Lung (tissue), 11 donors: ENCODE measurements at regions not wholly inside any gene's neighbourhood (a gene's known extent, or its start where the extent isn't known, plus 50 kb on each side); places are given as distances from the start of the nearest gene placed in this dataset.
A peak's percentile ranks its signal among the peaks of the same experiment; 100 is the strongest.

Experiments
- ATAC-seq: fragments of 200-7000 bp; cut with Tn5 transposase; one replicate; pipeline ENCODE4 v1.9.1; 2020; ENCODE audit warnings: moderate number of reproducible peaks; ENCODE audit not compliant: insufficient read depth, low FRiP score
- DNase-seq, 3 donors: peaks; one replicate each; pipeline ENCODE4 v3.0.0-alpha.2; 2013 to 2017
- H3K27ac ChIP-seq, 2 donors: one replicate each; pipeline ENCODE4 v1.5.1; 2013; ENCODE audit warnings: mild to moderate bottlenecking in 2 of 2, moderate library complexity in 2 of 2, control low read depth in 1 of 2, inconsistent platforms in 1 of 2, low read depth in 1 of 2, low read length in 1 of 2
- H3K27me3 ChIP-seq, 3 donors: one replicate each; pipeline ENCODE4 v1.5.1; 2013; ENCODE audit warnings: low read length in 2 of 3; ENCODE audit not compliant: control insufficient read depth in 3 of 3, insufficient read depth in 3 of 3
- H3K36me3 ChIP-seq, 4 donors: one replicate each; pipeline ENCODE4 v1.5.1; 2013; ENCODE audit warnings: low read length in 4 of 4, mild to moderate bottlenecking in 1 of 4, moderate library complexity in 1 of 4; ENCODE audit not compliant: control insufficient read depth in 4 of 4, insufficient read depth in 4 of 4
- H3K4me1 ChIP-seq, 5 donors: one replicate each; pipeline ENCODE4 v1.5.1; 2013; ENCODE audit warnings: low read length in 5 of 5, mild to moderate bottlenecking in 2 of 5, moderate library complexity in 1 of 5; ENCODE audit not compliant: control insufficient read depth in 5 of 5, insufficient read depth in 5 of 5
- H3K4me3 ChIP-seq: one replicate; pipeline ENCODE4 v1.5.1; 2013; ENCODE audit warnings: mild to moderate bottlenecking, control low read depth, moderate library complexity
- H3K9ac ChIP-seq, 2 donors: one replicate each; pipeline ENCODE4 v1.5.1; 2013; ENCODE audit warnings: low read length in 2 of 2, control low read depth in 1 of 2; ENCODE audit not compliant: insufficient read depth in 1 of 2
- H3K9me3 ChIP-seq, 4 donors: one replicate each; pipeline ENCODE4 v1.5.1; 2013; ENCODE audit warnings: low read length in 3 of 4, mild to moderate bottlenecking in 1 of 4, moderate library complexity in 1 of 4; ENCODE audit not compliant: control insufficient read depth in 4 of 4, insufficient read depth in 3 of 4
- CTCF ChIP-seq: IDR thresholded peaks from 2 replicates; pipeline ENCODE4 v1.5.1; 2012; ENCODE audit warnings: mild to moderate bottlenecking; ENCODE audit errors: control extremely low read depth, extremely low read depth
- WGBS, 2 donors: extraction: QIAGEN DNeasy Blood & Tissue Kit; methylation state at CpG; one replicate each; pipeline ENCODE4 v1.1.7; 2013; 5-methylcytosine and 5-hydroxymethylcytosine counted together
- donor health status: control.
- donor health status: control.
- donor health status: Bipolar disorder and iron deficiency.
- donor health status: healthy.
- donor health status: DM: yes; HTN: yes; CAD: no.

DNA sequence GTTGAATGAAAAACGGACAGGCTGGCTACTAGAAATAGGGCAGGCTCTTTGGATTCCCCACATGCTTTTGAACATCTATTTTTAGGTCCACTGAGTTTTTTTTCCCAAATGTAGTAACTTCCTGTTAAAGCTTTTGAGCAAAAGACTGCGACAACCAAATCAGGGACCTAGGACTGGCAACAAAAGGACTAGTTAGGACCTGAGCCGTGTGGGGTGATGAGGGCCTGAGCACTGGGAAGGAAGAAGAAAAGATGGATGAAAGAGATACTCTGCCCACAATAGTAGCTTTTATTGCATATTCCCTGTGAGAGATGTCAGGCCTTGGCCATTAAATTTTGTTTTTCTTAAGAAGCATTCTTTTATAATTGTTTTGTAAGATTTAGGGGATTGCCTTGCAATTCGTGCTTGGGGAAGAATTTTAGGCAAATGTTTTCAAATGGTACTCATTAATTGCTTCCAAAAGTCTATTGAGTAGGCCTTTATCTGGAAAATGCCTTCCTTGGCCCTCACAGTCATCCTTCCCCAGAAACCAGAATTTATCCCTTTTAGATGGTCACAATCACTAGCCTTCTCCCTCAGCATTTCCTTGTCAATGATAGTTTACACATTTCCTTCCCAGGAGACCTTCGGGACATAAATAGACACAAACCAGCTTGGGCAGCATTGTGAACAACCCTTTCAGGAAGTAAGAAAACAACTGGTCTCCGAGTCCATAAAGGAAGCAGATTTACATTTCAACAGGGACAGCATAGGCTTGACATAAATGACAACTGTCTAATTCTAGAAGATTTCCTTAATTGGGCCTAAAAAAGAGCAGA is 166.5 kb downstream of the RMI1 start:
- DNase-seq (peak in 1 of 3 donors; percentile 59), ATAC-seq (no peak)
- TF ChIP-seq CTCF: no peak
- Histone ChIP-seq H3K9me3 (peaks cover 0 to 3% (median 0%) of the 10 kb centered on the region in 4 donors), H3K4me3 (no peak overlapping the region), H3K36me3 (no peaks in the 10 kb centered on the region), H3K4me1 (peaks cover 0 to 11% (median 0%) of the 10 kb centered on the region in 5 donors), H3K27me3 (peaks cover 0 to 12% (median 10%) of the 10 kb centered on the region in 3 donors), H3K27ac (peak overlapping the region; percentile 43 to 64), H3K9ac (no peak overlapping the region)
- WGBS, 2 donors: 25 to 36% methylated on average over 6 of the region's 6 CpGs

DNA sequence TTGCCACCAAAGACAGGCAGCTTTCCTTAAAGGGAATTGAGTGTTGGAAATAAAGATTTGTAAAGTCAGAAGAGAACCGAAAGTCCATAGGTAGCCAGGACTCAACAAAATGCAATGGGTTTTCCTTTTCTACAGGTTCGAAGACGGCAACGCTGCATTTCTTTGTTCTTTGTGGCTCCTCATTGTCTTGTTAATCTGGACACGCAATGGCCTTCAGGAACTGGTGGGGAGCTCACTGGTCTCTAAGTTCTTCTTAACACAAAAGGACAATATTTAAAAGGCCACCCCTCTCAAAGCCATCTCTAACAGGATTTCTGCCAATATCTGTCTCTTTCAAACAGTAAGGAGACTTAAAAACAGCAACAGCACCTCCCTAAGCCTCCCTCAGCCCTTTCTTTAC is 170.6 kb downstream of the RMI1 start:
- ATAC-seq: no peak
- WGBS, 2 donors: 91 to 92% methylated on average over 5 of the region's 5 CpGs

GRCh38 chr9:84151640-84152039 is 171.0 kb downstream of the RMI1 start:
- Histone ChIP-seq H3K4me3 (no peak overlapping the region), H3K27me3 (no peaks in the 10 kb centered on the region), H3K36me3 (no peaks in the 10 kb centered on the region), H3K4me1 (peaks cover 0 to 8% (median 0%) of the 10 kb centered on the region in 5 donors), H3K9ac (no peak overlapping the region), H3K27ac (no peak overlapping the region), H3K9me3 (no peaks in the 10 kb centered on the region)
- WGBS, 2 donors: 88 to 91% methylated on average over 5 of the region's 5 CpGs
- TF ChIP-seq CTCF: no peak
- ATAC-seq: no peak
- DNase-seq: no peak

More for the DNA sequence above, 170.6 kb downstream of the RMI1 start:
- no peak overlapping the region for H3K9ac ChIP-seq
- H3K9me3 ChIP-seq: no peaks in the 10 kb centered on the region
- H3K27me3 ChIP-seq: no peaks in the 10 kb centered on the region
- H3K4me1 ChIP-seq: peaks cover 0 to 11% (median 0%) of the 10 kb centered on the region in 5 donors
- H3K36me3 ChIP-seq: no peaks in the 10 kb centered on the region
- H3K27ac ChIP-seq: no peak overlapping the region
- H3K4me3 ChIP-seq: no peak overlapping the region
- no peak for TF ChIP-seq CTCF
- DNase-seq: no peak
